ENCODE measurements at regions not wholly inside any gene's neighbourhood (a gene's known extent, or its start where the extent isn't known, plus 50 kb on each side); places are given as distances from the start of the nearest gene placed in this dataset.

- TF ChIP-seq CTCF (IDR thresholded peaks at IDR 0.05; ENCODE audit: insufficient read depth, low read length, poor library complexity, severe bottlenecking) (no peak), EZH2phosphoT487 (conservative IDR thresholded peaks at IDR 0.05; ENCODE audit: low read length) (no peak)
These were observed 252.0 kb upstream of the KLHL29 start for GRCh38 chr2:23132823-23133595.
